ENCODE measurements at regions not wholly inside any gene's neighbourhood (a gene's known extent, or its start where the extent isn't known, plus 50 kb on each side); places are given as distances from the start of the nearest gene placed in this dataset.

DNA sequence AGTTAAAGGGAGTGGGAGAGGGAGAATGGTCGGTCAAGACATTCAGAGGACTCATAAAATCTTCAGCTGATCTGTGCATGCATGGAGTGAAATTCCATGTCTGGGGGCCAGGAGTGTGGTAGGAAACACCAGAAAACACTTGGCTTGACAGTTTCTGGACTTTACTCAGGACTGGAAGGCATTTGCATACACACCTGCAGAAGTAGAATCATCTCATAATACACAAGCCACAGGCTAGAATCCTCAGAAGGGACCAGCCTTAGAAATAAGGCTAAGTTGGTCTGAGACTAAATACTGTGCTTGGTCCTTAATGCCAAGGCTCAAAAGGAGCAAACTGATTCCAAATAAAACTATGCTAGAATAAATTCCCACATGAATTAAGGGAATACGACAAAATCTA lies 328.1 kb upstream of the KITLG start:
- TF ChIP-seq EZH2 (IDR thresholded peaks at IDR 0.05; ENCODE audit: borderline replicate concordance) (no peak), EZH2phosphoT487 (IDR thresholded peaks at IDR 0.05; ENCODE audit: low read depth, severe bottlenecking, unreplicated experiment) (no peak)
- TF ChIP-seq, protein P1, sequence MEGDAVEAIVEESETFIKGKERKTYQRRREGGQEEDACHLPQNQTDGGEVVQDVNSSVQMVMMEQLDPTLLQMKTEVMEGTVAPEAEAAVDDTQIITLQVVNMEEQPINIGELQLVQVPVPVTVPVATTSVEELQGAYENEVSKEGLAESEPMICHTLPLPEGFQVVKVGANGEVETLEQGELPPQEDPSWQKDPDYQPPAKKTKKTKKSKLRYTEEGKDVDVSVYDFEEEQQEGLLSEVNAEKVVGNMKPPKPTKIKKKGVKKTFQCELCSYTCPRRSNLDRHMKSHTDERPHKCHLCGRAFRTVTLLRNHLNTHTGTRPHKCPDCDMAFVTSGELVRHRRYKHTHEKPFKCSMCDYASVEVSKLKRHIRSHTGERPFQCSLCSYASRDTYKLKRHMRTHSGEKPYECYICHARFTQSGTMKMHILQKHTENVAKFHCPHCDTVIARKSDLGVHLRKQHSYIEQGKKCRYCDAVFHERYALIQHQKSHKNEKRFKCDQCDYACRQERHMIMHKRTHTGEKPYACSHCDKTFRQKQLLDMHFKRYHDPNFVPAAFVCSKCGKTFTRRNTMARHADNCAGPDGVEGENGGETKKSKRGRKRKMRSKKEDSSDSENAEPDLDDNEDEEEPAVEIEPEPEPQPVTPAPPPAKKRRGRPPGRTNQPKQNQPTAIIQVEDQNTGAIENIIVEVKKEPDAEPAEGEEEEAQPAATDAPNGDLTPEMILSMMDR (IDR thresholded peaks at IDR 0.05; ENCODE audit: poor library complexity): no peak
- H2AFZ ChIP-seq: no peak overlapping the region
- H3K27ac ChIP-seq: no peak overlapping the region
- no peaks in the 10 kb centered on the region for H3K4me1 ChIP-seq (ENCODE audit: insufficient read depth)
- H3K4me3 ChIP-seq: no peak overlapping the region
- H3K79me2 ChIP-seq: no peaks in the 10 kb centered on the region
- WGBS (ENCODE audit: low lambda C conversion rate, missing lambda C conversion rate): 74% methylated on average over 2 of the region's 2 CpGs
- no peak for DNase-seq (ENCODE audit: low spot score)
- H3K36me3 ChIP-seq (replicated peaks; ENCODE audit: insufficient read depth, low read depth): no peaks in the 10 kb centered on the region
- H3K4me2 ChIP-seq: no peak overlapping the region
- H3K9me3 ChIP-seq (ENCODE audit: low read depth): no peaks in the 10 kb centered on the region
- no peaks in the 10 kb centered on the region for H3K27me3 ChIP-seq
- no peaks in the 10 kb centered on the region for H4K20me1 ChIP-seq (ENCODE audit: insufficient read depth, poor library complexity, severe bottlenecking)
- no peaks in the 10 kb centered on the region for H3K9me2 ChIP-seq (replicated peaks; ENCODE audit: insufficient read depth)

DNA sequence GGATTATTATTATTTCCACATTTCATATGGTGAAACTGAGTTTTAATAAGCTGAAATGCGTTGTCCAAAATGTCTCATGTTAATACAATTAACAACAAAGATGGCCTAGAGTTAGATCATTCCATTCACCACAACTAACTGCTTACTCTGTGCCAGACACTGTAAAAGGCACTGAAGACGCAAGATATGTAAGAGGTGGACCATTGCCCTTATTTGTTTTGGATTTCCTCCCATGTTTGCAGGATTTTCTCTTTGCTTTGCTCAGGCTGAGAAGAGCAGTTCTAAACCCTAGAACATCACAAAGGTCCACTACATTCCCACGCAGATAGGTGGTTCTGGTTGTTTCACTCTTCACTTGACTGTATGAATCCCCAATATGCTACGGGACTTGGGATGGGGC lies 324.4 kb upstream of the KITLG start:
- no peak overlapping the region for H2AFZ ChIP-seq
- H3K27me3 ChIP-seq: no peaks in the 10 kb centered on the region
- H3K9me2 ChIP-seq (replicated peaks; ENCODE audit: insufficient read depth): no peaks in the 10 kb centered on the region
- WGBS (ENCODE audit: low lambda C conversion rate, missing lambda C conversion rate): 79% methylated on average over 4 of the region's 4 CpGs
- H3K4me3 ChIP-seq: no peak overlapping the region
- no peaks in the 10 kb centered on the region for H3K9me3 ChIP-seq (ENCODE audit: low read depth)
- TF ChIP-seq, protein P1 (IDR thresholded peaks at IDR 0.05; ENCODE audit: poor library complexity): no peak
- TF ChIP-seq EZH2 (IDR thresholded peaks at IDR 0.05; ENCODE audit: borderline replicate concordance) (no peak), EZH2phosphoT487 (IDR thresholded peaks at IDR 0.05; ENCODE audit: low read depth, severe bottlenecking, unreplicated experiment) (no peak)
- no peak overlapping the region for H3K27ac ChIP-seq
- no peaks in the 10 kb centered on the region for H3K36me3 ChIP-seq (replicated peaks; ENCODE audit: insufficient read depth, low read depth)
- no peaks in the 10 kb centered on the region for H3K4me1 ChIP-seq (ENCODE audit: insufficient read depth)
- no peak for DNase-seq (ENCODE audit: low spot score)
- H4K20me1 ChIP-seq (ENCODE audit: insufficient read depth, poor library complexity, severe bottlenecking): no peaks in the 10 kb centered on the region
- H3K4me2 ChIP-seq: no peak overlapping the region
- H3K79me2 ChIP-seq: no peaks in the 10 kb centered on the region

DNA sequence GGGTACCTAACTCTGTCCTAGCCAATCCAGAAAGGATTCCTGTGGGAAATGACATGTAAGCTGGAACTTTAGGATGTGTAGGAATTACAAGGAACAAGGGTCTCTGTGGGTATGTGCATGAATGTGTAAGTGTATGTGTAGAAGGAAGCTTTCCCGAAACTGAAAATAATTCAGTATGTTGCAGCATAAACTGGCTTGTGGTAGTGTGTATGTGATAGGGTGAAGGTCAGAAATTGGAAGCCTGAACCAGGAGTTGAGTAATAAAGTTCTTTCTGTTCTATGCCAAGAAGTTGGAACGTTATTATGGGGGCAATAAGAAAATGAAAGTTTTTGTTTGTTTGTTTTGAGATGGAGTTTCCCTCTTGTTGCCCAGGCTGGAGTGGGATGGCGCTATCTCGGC lies 323.1 kb upstream of the KITLG start:
- Histone ChIP-seq H3K4me3 (no peak overlapping the region), H3K4me1 (ENCODE audit: insufficient read depth) (no peaks in the 10 kb centered on the region), H2AFZ (no peak overlapping the region), H3K4me2 (no peak overlapping the region), H4K20me1 (ENCODE audit: insufficient read depth, poor library complexity, severe bottlenecking) (no peaks in the 10 kb centered on the region), H3K9me3 (ENCODE audit: low read depth) (no peaks in the 10 kb centered on the region), H3K36me3 (replicated peaks; ENCODE audit: insufficient read depth, low read depth) (no peaks in the 10 kb centered on the region), H3K27me3 (no peaks in the 10 kb centered on the region), H3K9me2 (replicated peaks; ENCODE audit: insufficient read depth) (no peaks in the 10 kb centered on the region), H3K27ac (no peak overlapping the region), H3K79me2 (no peaks in the 10 kb centered on the region)
- no peak for DNase-seq (ENCODE audit: low spot score)
- WGBS (ENCODE audit: low lambda C conversion rate, missing lambda C conversion rate): 94% methylated on average over 4 of the region's 4 CpGs
- no peak for TF ChIP-seq EZH2phosphoT487 (IDR thresholded peaks at IDR 0.05; ENCODE audit: low read depth, severe bottlenecking, unreplicated experiment)
- TF ChIP-seq, protein P1 (IDR thresholded peaks at IDR 0.05; ENCODE audit: poor library complexity): no peak
- no peak for TF ChIP-seq EZH2 (IDR thresholded peaks at IDR 0.05; ENCODE audit: borderline replicate concordance)

DNA sequence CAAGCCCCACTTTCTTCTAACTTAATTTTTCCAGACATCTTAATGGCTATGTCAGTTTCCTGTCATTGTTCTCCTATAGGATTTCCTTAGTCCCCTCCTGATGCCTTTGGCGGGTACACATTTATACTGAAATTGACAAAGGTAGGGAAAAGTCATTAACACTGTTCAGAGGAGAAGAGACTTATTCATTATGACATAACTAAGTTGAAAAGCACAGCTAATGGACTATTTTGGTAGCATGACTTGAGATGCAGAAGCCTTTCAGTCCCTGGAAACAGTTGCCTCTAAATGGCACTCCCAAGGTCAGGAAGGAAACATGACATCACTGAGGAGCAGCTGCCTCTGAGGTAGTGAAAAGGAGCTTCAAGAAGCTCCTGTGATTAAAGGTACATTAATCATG lies 317.5 kb upstream of the KITLG start:
- no peaks in the 10 kb centered on the region for H3K36me3 ChIP-seq (replicated peaks; ENCODE audit: insufficient read depth, low read depth)
- H3K9me3 ChIP-seq (ENCODE audit: low read depth): no peaks in the 10 kb centered on the region
- no peak overlapping the region for H3K4me3 ChIP-seq
- H3K79me2 ChIP-seq: no peaks in the 10 kb centered on the region
- no peaks in the 10 kb centered on the region for H3K9me2 ChIP-seq (replicated peaks; ENCODE audit: insufficient read depth)
- no peaks in the 10 kb centered on the region for H4K20me1 ChIP-seq (ENCODE audit: insufficient read depth, poor library complexity, severe bottlenecking)
- no peak overlapping the region for H2AFZ ChIP-seq
- H3K4me2 ChIP-seq: no peak overlapping the region
- no peaks in the 10 kb centered on the region for H3K4me1 ChIP-seq (ENCODE audit: insufficient read depth)
- 85% methylated on average over 1 of the region's 1 CpG for WGBS (ENCODE audit: low lambda C conversion rate, missing lambda C conversion rate)
- H3K27me3 ChIP-seq: no peaks in the 10 kb centered on the region
- TF ChIP-seq EZH2 (IDR thresholded peaks at IDR 0.05; ENCODE audit: borderline replicate concordance) (no peak), EZH2phosphoT487 (IDR thresholded peaks at IDR 0.05; ENCODE audit: low read depth, severe bottlenecking, unreplicated experiment) (no peak)
- TF ChIP-seq, protein P1 (IDR thresholded peaks at IDR 0.05; ENCODE audit: poor library complexity): no peak
- no peak for DNase-seq (ENCODE audit: low spot score)
- H3K27ac ChIP-seq: no peak overlapping the region

Measured in hepatocyte (in vitro differentiated cells).